Left lung (tissue), 4 donors: ENCODE measurements at regions not wholly inside any gene's neighbourhood (a gene's known extent, or its start where the extent isn't known, plus 50 kb on each side); places are given as distances from the start of the nearest gene placed in this dataset.

Experiments
- ATAC-seq: fragments of 200-7000 bp; cut with Tn5 transposase; one replicate; pipeline ENCODE4 v1.9.1; 2020; ENCODE audit warnings: moderate library complexity
- DNase-seq, 4 donors: peaks; one replicate each; pipeline ENCODE4 v3.0.0-alpha.2; 2013 to 2020
- H3K27ac ChIP-seq, 2 donors: fragments of 200-600 bp; sonication (generic) in 1 of 2; one replicate each; pipeline versions ENCODE4 v1.5.0 to v1.8.0; 2020 to 2021
- H3K27me3 ChIP-seq, 2 donors: fragments of 200-600 bp; sonication (generic) in 1 of 2; one replicate each; pipeline versions ENCODE4 v1.5.0 to v1.8.0; 2020 to 2021
- H3K36me3 ChIP-seq, 2 donors: fragments of 200-600 bp; sonication (generic) in 1 of 2; one replicate each; pipeline versions ENCODE4 v1.5.0 to v1.8.0; 2020 to 2021
- H3K4me1 ChIP-seq, 2 donors: fragments of 200-600 bp; one replicate each; pipeline ENCODE4 v1.8.0; 2021
- H3K4me3 ChIP-seq, 2 donors: fragments of 200-600 bp; sonication (generic) in 1 of 2; one replicate each; pipeline versions ENCODE4 v1.5.0 to v1.8.0; 2020 to 2021; ENCODE audit warnings: mild to moderate bottlenecking in 1 of 2
- H3K9me3 ChIP-seq, 2 donors: fragments of 200-600 bp; sonication (generic) in 1 of 2; one replicate each; pipeline versions ENCODE4 v1.5.0 to v1.8.0; 2020 to 2021
- CTCF ChIP-seq, 2 donors: fragments of 200-600 bp; sonication (generic) in 1 of 2; IDR thresholded peaks; one replicate each; pipeline versions ENCODE4 v1.5.0 to v1.8.0; 2021; ENCODE audit warnings: antibody characterized with exemption in 2 of 2
- intact Hi-C, 2 donors: fragments of 100-400 bp; cut with DNase I; formaldehyde crosslinking; loops; one replicate each; pipeline versions ENCODE4 v1.11.2 to v1.14.2; 2022
- donor health status: DM: no; HTN: yes; CAD: no.
- donor health status: DM: no; HTN: no; CAD: no.

- Histone ChIP-seq H3K4me3 (no peak overlapping the region), H3K27me3 (no peaks in the 10 kb centered on the region), H3K36me3 (no peaks in the 10 kb centered on the region), H3K9me3 (peaks cover 0 to 33% of the 10 kb centered on the region in 2 donors), H3K4me1 (no peaks in the 10 kb centered on the region), H3K27ac (no peak overlapping the region)
- no peak for DNase-seq
- no peak for TF ChIP-seq CTCF (IDR thresholded peaks at IDR 0.05)
- intact Hi-C loops: no loop called here
- ATAC-seq: no peak
Observed at GRCh38 chr16:8062677-8063076, 527.6 kb downstream of the TMEM114 start.

DNA sequence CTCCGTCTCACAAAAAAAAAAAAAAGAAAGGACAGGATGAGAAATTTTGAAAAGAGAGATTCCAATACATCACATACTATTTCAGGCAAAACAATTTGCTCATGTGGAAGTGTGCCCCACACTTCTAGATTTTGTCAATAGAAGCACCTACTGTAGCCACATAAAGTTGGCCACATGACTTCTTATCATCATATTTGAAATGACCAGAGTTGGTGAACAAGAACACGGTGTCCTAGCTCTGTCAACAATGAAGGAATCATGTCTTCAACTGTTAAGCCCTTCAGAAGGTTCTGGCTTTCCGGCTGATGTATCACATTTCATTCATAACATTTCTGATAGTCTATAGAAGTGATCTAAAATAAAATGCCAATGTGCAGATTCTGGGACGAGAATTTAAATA lies 534.5 kb downstream of the TMEM114 start:
- H3K4me1 ChIP-seq: no peaks in the 10 kb centered on the region
- H3K27ac ChIP-seq: no peak overlapping the region
- no peak for TF ChIP-seq CTCF (IDR thresholded peaks at IDR 0.05)
- ATAC-seq (no peak), DNase-seq (no peak)
- intact Hi-C loops: no loop called here
- no peak overlapping the region for H3K4me3 ChIP-seq
- H3K27me3 ChIP-seq: no peaks in the 10 kb centered on the region
- H3K36me3 ChIP-seq: no peaks in the 10 kb centered on the region
- peaks cover 0 to 5% of the 10 kb centered on the region in 2 donors for H3K9me3 ChIP-seq

DNA sequence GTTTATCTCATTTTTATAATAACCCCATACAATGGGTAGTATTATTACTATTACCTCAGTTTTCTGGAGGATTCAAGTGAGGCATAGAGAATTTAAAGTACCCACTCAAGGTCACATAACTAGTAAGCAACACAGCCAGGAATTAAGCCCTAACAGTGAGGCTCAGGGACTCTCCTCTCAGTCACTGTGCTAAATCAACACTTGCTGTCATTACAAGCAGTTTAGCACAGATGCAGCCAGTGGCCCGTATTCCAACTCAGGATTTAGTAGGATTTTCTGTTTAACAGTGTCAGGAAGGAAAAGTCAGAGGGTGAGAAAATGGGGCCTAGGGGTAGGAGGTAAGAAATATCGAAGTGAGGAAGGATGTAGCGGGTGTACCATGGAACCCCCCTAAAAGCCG lies 536.9 kb downstream of the TMEM114 start:
- intact Hi-C loops: no loop called here
- no peak overlapping the region for H3K27ac ChIP-seq
- DNase-seq (no peak), ATAC-seq (no peak)
- no peaks in the 10 kb centered on the region for H3K27me3 ChIP-seq
- H3K4me3 ChIP-seq: no peak overlapping the region
- peaks cover 0 to 5% of the 10 kb centered on the region in 2 donors for H3K9me3 ChIP-seq
- no peaks in the 10 kb centered on the region for H3K4me1 ChIP-seq
- H3K36me3 ChIP-seq: no peaks in the 10 kb centered on the region
- TF ChIP-seq CTCF (IDR thresholded peaks at IDR 0.05): no peak

DNA sequence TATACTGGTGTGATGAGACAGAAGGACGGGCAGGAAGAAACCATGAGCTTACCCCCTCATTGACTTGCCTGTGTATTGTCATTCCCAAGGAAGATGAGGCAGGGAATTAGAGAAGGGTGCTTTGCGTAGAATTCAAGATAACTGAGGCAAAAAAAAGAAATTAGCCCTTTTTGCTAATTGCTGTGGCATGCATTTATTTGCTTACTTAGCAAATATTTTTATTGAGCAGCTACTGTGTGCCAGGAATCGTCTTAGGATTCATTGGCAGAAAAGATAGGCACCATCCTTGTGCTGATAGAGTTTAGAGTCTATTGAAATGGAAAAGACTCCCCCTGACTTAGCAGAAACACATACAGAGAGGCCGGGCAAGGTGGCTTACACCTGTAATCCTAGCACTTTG lies 541.9 kb downstream of the TMEM114 start:
- DNase-seq (no peak), ATAC-seq (no peak)
- Histone ChIP-seq H3K27me3 (no peaks in the 10 kb centered on the region), H3K27ac (no peak overlapping the region), H3K4me3 (no peak overlapping the region), H3K9me3 (peaks cover 0 to 7% of the 10 kb centered on the region in 2 donors), H3K4me1 (no peaks in the 10 kb centered on the region), H3K36me3 (no peaks in the 10 kb centered on the region)
- intact Hi-C loops: no loop called here
- TF ChIP-seq CTCF (IDR thresholded peaks at IDR 0.05): no peak

DNA sequence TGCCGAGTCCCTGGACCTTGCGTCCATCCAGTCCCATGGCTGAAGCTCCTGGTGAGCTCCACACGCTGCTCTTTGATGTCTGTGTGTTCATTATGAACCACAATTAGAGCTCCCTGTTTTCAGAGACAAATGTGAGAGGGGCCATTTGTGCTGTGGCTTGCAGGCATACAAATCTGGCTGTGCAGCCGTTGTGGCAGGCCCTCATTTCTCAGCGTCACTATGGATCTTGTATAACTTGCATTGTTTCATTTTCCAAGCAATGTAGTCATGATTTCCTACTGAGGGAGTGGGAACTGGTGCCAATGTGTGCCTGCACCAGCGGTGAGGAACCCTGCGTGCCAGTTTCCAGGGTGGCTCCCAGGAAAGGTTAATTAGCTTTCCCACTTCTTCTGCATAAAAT lies 542.6 kb downstream of the TMEM114 start:
- Histone ChIP-seq H3K9me3 (peaks cover 0 to 7% of the 10 kb centered on the region in 2 donors), H3K36me3 (no peaks in the 10 kb centered on the region), H3K27me3 (no peaks in the 10 kb centered on the region), H3K4me1 (no peaks in the 10 kb centered on the region), H3K27ac (no peak overlapping the region), H3K4me3 (no peak overlapping the region)
- no peak for DNase-seq
- intact Hi-C loops: no loop called here
- TF ChIP-seq CTCF (IDR thresholded peaks at IDR 0.05): no peak
- no peak for ATAC-seq
